NCI-H524 treated with DMSO at 0.1 percent for 48 hours (cell line): ENCODE measurements at regions not wholly inside any gene's neighbourhood (a gene's known extent, or its start where the extent isn't known, plus 50 kb on each side); places are given as distances from the start of the nearest gene placed in this dataset.
"Not testable (repeated sequence)": the region's sequence is repeated elsewhere in the genome, so short reads cannot be mapped to it uniquely, and the experiment has no call there.

ENCODE experiments used
- DNase-seq: peaks from one replicate; lab custom pipeline; 2025; lab: John Stamatoyannopoulos, UW

DNA sequence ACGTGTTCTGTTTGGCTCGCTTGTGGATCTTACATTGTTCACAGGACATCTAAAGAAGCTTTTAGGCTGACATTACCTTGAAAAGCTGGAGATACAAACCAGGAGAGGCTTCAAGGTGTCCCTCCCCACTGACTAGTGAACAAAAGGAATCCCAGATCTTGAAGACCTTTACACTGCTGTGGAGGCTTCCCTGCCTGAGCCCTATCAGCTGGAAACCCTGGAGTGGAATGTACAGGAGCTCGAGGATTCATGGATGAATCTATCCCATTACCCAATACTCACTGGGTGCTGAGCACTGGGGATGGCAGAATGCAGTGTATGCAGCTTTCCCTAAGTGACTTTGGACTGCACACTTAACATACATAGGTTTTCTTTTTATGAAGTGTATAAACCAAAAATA lies 82.3 kb upstream of the MFGE8 start:
- DNase-seq: no peak

DNA sequence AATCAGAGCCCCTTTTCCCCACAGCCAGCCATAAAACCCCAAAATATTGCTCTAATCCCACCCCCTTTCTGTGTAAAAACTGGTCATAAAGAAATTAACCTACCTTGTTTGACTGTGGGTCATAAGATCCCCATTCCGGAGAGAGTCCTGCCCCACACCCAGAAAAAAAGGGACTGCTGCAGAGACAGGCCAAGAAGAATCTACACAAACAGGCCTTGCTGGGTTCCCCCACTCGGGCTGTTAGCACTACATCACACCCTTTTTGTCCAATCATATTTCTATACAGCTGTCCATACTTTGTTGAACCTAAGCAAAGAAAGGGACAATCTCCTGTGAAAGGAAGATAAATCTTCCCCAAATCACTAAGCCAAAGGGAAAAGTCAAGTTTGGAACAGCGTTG lies 84.4 kb upstream of the MFGE8 start:
- no peak for DNase-seq

DNA sequence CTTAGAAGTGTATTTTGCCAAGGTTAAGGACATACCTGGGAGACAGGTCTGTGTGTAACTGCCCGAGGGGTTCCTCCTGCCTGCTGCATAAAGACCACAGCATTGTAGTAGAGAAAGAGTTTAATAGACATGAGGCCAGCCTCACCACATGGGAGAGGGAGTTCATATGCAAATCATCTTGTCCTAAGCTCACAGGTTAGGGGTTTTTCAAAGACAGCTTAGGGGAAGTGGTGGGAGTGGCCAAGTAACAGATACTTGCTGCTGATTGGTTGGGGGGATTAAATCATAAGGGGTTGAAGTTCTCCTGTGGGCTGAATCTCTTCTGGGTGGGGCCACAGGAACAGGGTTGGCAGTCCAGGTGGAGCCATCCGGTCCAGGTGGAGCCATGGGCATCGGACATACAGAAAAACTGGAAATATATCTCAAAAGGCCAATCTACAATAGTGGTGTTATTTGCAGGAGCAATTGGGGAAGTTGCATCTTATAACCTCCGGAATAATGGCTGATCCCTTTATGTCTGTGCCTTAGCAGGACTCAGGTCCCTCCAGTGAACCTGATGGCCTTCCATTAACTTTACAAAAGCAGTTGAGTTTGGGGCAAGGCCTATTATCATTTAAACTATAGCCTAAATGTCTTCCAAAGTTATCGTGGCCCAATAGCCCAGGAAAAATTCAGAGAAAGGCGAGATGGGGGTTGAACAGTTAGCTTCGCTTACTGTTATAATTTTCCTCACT lies 86.0 kb upstream of the MFGE8 start:
- no peak for DNase-seq

DNA sequence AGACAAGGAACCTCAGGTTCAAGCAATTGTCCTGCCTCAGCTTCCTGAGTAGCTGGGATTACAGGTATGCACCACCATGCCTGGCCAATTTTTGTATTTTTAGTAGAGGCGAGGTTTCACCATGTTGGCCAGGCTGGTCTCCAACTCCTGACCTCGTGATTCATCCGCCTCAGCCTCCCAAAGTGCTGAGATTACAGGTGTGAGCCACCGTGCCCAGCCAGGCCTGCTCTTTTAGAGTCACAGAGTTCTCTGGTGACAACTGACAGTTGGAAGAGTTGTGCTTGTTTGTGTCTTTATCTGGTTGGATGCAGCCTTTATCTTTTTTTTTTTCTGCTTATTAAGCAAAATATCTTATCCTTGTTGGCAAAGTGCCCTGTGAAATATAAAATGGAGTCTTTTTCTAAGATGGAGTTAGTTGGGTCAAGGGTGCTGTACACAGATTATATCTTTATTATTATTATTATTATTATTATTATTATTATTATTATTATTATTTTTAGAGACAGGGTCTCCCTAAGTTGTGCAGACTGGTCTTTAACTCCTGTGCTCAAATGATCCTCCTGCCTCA lies 86.5 kb upstream of the ABHD2 start:
- not testable (repeated sequence) for DNase-seq

DNA sequence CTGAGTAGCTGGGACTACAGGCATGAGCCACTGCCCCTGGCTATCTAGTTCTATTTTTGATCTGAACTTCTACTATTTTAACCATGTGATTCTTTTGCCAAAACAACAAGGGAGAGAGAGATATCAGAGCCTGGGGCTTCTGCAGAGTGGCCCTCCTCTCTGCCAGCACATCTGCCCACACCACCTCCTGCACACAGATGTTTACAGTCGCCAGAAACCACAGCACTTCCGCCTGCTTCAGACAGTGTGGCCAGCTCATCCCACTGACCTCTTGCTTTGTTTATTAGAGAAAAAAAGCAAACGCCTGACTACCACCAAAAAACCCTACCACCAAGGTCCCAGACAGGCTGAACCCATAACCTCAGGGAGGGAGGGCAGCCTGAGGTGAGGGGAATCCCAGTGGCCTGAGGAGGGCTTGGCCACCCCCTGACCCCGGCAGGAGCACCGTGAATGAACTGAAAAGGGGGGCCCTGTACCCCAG lies 85.9 kb upstream of the ABHD2 start:
- no peak for DNase-seq

DNA sequence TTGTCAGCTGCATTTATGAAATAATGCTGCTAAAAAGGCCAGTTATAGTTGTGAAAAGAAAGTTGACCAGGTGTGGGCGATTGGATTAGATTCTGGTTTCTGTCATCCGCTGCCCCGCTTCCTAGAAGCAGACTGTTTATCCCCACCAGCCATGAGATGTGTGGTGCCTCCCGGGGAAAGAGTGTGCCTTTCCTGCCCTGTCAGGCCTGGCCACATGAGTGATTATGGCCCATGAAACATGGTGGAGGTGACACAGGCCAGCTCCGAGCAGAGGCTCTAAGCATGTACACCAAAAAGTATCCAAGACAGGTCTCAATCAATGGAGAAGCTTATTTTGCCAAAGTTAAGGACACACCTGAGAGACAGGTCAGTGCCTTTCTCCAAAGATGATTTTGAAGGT lies 85.4 kb upstream of the ABHD2 start:
- DNase-seq: no peak

DNA sequence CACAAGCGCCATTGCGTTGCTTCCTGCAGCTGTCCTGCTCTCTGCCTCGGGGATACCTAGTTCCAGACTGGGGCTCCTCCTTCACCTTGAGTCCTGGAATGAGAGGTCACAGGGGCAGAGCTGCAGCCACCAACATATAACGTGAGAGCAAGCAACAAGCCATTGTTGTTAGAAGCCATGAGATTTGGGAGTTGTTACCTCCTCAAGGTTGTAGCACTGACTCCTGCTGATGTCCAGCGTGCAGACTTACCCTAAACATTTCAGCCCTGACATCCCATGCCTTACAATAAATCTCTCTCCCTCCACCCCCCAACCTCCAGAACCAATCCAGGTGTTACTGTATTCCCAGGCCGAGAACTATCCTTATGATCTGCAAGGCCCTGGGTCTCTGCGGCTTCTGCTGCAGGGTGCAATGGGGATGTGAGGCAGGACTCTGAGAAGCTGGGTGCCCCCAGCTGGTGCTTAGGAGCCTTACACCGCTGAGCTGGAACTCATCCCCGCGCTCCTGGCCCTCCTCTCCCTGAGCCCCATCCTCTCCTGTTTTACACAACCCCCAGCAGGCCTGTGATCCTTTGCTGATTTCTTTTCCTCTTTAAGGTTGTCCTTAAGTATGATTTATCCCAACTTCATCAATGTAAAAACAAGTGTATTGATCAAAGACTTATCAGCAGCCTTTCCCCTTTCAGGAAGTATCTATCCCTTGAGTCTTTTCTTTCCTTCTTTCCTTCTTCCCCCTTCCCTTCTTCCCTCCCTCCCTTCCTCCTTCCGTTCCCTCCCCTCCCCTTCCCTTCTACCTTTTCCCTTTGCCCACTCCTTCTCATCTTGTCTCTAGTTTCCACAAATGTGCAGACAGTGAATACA lies 84.2 kb upstream of the ABHD2 start:
- DNase-seq: no peak

DNA sequence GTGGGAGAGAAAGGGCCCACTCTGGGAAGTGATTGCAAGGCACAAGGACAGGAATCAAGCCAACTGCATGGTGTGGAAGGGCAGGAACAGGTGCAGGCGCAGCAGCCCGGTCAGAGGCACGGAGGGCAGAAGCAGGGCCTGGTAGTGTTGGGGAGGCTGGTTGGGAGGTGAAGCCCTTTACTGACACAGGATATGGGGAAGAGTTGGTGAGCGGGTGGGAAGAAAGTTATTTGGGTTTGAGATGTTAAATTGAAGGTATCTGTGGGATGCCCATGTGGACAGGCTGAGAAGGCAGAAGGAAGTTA lies 83.6 kb upstream of the ABHD2 start:
- no peak for DNase-seq

DNA sequence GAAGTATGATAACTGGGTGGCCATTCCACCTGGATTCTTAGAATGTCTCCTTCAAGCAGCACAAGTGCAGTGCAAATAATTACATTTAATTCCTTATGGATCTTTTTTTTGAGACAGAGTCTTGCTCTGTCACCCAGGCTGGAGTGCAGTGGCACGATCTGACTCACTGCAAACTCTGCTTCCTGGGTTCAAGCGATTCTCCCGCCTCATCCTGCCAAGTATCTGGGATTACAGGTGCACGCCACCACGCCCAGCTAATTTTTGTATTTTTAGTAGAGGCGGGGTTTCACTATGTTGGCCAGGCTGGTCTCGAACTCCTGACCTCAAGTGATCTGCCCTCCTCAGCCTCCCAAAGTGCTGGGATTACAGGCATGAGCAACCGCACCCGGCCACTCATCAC lies 80.7 kb upstream of the ABHD2 start:
- DNase-seq: not testable (repeated sequence)

DNA sequence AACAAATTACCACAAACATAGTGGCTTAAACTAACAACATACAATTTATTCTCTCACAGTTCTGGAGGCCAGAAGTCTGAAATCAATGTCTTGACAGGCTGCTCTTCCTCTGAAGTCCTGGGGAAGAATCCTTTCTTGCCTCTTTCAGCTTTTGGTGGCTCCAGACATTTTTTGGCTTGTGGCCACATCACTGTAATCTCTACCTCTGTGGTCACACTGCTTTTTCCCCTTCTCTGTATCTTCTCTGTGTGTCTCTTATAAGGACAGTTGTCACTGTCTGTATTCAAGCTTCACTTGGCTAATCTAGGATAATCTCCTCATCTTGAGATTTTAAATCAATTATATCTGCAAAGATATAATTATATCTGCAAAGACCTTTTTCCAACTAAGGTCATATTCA lies 80.3 kb upstream of the ABHD2 start:
- DNase-seq: no peak

DNA sequence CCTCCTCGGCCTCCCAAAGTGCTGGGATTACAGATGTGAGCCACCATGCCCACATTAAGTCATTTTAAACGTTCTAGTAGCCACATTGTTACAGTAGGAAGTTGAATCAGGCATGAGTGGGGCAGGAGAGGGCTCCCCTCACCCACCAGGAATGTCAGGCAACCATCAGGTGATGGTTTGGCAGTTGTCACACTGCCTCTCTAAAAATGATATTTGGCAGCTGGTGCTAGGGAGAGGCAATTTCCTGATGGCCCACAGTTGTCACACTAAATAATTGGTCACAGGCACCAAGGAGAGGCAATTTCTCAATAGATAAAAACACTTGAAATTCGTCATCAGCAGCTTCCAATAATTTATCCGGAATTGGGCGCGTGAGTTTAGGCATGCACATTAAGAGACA lies 79.2 kb upstream of the ABHD2 start:
- no peak for DNase-seq

DNA sequence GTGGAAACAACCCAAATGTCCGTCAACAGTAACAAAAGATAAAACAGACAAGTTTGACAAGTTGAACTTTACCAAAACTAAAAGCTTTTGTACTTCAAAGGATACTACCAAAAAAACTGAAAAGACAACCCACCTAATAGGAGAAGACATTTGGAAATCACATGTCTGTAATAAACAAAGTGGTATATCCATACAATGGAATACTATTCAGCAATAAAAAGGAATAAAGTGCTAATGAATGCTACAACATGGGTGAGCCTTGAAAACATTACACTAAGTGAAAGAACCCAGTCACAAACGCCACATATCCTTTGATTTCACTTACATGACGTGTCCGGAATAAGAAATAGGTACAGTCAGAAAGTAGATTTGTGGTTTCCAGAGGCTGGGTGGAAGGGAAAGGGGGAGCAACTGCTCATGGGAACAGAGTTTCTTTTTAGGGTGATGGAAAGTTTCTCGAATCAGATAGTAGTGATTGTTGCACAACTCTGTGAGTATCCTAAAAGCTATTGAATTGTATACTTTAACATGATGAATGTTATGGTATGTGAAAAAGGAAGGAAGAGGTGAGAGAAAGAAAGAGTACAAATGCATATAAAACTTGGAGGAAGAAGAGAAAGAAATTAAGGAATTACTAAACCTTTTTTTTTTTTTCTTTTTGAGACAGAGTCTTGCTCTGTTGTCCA lies 72.7 kb upstream of the ABHD2 start:
- no peak for DNase-seq

DNA sequence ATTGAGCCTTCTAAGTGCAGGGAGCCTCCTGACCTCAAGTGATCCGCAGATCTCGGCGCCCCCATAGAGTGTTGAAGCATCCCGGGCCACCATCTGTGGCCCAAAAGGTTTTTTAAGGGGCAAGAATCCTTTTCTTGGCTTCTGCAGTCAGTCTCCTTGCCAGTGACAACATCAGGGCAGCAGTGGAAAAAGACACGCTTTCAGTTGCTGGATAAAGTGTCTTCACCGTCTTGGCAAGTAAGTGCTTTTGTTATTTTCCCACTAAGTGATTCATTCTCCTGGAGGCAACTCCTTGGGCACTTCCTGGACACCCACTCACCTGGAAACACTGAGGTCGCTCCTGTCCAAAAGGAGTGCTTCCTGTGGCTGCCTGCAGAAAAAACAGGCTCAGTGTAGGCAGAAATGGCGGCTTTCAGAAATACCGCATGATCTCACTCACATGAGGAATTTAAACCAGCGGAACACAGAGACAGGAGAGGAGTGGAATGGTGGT lies 71.7 kb upstream of the ABHD2 start:
- DNase-seq: no peak

DNA sequence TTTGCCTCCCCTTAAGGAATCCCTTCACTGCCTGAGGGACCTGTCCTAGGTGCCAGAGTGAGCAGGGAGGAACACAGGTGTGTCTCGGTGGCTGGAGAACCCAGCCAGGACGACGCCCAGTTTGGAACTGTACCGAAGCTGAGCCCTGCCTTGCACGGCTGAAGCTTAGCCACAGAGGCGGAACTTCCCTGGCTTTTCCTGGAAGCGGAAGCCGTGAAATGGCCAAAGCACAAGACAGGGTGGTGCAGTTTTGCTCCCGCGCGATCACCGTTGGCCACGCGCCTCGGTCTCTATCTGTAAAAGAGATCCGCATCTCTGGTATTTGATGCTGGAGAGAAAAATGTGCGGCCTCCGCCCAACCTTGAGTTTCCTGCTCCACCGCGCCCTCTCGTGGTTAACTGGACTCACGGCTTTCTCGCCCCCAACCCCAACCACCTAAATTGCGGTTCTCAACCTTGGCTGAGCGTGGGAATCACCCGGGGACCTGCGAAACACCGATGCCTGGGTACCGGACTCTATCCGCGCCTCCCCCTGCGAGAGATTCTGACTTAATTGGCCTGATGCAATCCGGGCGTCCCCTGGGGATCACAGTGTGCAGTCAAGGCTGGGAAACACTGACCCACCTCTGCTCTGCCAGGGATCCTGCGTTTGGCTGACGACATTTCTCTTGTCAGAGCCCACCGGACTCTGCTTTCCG lies 70.7 kb upstream of the ABHD2 start:
- DNase-seq: peak; percentile 64

DNA sequence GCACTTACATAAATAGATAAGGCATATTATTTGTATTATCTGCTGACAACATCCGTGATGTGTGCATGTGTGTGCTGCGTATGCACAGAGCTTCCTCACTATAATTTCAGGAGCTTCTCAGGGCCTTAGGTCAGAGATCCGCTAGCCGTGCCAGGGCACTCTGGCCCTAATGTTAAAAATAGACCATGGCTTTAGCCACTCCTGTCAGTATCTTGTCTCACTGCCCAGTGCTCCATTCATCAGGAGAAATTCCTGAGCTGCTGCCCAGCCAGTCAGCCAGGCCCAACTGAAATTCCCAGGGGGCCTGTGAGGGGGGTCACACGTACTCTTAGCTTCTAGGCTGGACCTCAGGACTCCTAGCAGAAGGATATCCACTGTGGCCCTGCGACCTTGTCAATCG lies 70.0 kb upstream of the ABHD2 start:
- DNase-seq: no peak

DNA sequence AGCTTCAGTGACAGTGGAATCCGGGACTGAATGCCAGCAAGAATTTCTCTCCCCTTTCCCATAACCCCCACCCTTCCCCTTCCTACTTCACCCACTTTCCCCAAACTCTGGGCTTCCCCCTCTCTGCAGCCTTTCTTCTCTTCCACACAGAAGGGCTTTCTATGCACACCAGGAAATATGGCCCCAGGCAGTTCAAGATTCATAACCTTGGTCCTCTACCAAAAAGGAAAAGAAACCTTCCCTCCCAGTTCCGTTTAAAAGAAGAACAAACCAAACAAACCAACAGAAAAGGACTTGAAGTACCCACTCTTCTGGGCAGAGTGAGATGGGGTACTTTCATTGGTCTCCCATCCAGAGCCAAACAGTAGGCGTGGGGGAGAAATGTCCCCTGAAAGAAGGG lies 68.8 kb upstream of the ABHD2 start:
- no peak for DNase-seq

DNA sequence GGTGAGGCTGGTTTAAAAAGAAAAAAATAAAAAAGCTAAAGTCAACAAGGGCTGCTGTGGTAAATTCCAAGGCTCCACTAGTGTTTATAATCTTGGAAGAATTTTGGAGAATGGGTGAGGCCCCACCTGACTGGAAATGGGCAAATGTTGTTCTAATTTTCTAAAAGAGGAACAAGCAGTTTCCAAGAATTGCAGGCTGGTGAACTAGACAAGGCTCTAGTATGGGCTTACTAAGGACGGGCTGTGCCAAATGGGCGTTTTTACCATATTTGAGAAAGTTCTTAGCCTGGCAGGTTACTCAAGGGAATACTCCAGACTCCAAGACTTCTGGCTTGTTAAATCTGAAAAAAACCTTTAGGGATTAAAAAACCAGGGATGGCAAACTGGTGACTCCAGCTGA lies 67.0 kb upstream of the ABHD2 start:
- DNase-seq: no peak

DNA sequence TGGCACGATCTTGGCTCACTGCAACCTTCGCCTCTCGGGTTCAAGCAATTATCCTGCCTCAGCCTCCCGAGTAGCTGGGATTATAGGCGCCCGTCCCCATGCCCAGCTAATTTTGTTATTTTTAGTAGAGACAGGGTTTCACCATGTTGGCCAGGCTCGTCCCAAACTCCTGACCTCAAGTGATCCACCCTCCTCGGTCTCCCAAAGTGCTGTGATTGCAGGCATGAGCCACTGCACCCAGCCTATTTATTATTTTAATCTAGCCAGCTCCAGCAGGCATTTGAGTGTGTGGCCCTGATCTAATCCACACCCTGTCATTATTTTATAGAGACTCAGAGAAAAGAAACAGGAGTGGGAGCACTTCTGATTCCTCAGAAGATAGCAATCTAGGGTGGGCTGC lies 66.4 kb upstream of the ABHD2 start:
- not testable (repeated sequence) for DNase-seq

DNA sequence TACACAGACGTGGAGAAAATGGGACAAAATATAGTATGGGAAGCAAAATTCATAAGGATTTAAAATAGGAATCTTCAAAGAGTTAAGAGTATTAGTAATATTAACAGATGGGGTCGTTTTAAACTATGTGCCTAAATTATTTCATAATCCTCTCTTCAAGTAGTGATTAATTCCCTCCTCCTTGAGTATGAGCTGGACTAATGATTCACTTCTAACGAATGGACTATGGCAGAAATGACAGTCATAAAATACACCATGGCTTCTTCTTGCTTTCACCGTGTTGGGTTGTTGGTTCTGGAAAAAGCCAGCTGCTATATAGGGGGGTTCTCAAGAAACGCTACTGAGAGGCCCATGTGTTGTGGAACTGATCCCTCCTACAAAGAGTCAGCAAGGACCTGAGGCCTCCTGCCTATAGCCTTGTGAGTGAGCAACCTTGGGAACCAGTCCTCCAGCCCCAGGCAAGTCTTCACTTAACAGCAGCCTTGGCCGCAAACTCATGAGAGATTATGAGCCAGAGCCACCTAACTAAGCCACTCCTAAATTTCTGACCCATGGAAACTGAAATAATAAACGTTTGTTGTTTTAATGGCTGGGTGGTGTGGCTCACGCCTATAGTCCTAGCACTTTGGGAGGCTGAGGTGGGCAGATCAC lies 64.8 kb upstream of the ABHD2 start:
- DNase-seq: peak; percentile 98

DNA sequence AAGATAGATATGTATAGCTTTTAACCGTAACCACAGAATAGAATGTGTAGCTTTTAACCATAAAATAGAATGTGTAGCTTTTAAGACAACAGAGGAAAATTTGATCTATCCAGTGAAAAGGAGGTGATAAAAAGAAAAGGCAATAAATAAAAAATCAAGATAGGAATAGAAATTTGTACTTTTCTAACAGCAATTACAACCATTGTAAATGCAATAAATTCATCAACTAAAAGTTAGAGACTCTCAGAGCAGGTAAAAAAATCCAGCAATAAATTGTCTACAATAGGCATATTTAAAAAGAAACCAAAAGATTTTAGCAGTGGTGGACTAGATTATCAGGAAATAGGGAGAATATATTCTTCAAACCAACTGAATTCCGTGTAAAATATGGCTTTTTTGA lies 63.8 kb upstream of the ABHD2 start:
- no peak for DNase-seq

DNA sequence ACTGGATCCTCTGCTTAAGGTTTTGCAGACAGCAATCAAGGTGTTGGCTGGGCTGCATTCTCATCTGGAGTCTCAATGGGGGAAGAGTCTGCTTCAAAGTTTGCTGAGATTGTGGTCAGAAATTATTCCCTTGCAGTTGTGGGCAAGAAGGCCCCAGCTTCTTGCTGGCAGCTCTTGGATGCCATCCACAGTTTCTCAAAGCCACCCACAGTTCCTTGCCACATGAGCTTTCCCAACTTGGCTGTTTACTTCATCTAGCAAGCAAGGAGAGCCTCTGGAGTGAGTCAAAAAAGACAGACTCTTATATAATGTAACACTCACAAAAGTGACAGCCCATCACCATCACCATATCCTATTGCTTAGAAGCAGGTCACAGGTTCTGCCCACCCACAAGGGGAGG lies 62.1 kb upstream of the ABHD2 start:
- no peak for DNase-seq
